ENCODE measurements at regions not wholly inside any gene's neighbourhood (a gene's known extent, or its start where the extent isn't known, plus 50 kb on each side); places are given as distances from the start of the nearest gene placed in this dataset.

GRCh38 chr18:43213816-43214215 is 63.5 kb downstream of the SYT4 start:
- H3K18ac ChIP-seq (ENCODE audit: low read length): no peak overlapping the region
- H4K91ac ChIP-seq (ENCODE audit: low read depth, low read length): no peak overlapping the region
- no peak overlapping the region for H2AFZ ChIP-seq (ENCODE audit: insufficient read depth, low read length, poor library complexity)
- no peak overlapping the region for H2BK5ac ChIP-seq (ENCODE audit: low read depth, low read length, poor library complexity)
- no peak overlapping the region for H3K4ac ChIP-seq (ENCODE audit: low read depth, low read length)
- no peaks in the 10 kb centered on the region for H3K9me3 ChIP-seq (ENCODE audit: insufficient read depth, low read depth, low read length)
- no peak overlapping the region for H4K12ac ChIP-seq (ENCODE audit: low read depth, low read length)
- no peak overlapping the region for H3K4me2 ChIP-seq (ENCODE audit: low read length)
- H3K4me3 ChIP-seq (ENCODE audit: low read depth, low read length): no peak overlapping the region
- H2BK120ac ChIP-seq (ENCODE audit: insufficient read depth, low read length, poor library complexity): no peak overlapping the region
- no peak overlapping the region for H2BK12ac ChIP-seq (ENCODE audit: low read length)
- H3K27me3 ChIP-seq (ENCODE audit: insufficient read depth, low read length): no peaks in the 10 kb centered on the region
- H3K9ac ChIP-seq (ENCODE audit: low read length): no peak overlapping the region
- H3K4me1 ChIP-seq (ENCODE audit: control insufficient read depth in 1 of 2, insufficient read depth in 2 of 2, low read length in 2 of 2): no peaks in the 10 kb centered on the region
- no CpG with 5 or more reads among the region's 4 CpGs for WGBS (ENCODE audit: extremely low coverage, insufficient coverage, insufficient read length)
- no peak overlapping the region for H2AK5ac ChIP-seq (ENCODE audit: low read length)
- DNase-seq: no peak
- no peak overlapping the region for H3K14ac ChIP-seq (ENCODE audit: low read length)
- H3K79me2 ChIP-seq (ENCODE audit: control insufficient read depth, insufficient read depth, low read length, poor library complexity): no peaks in the 10 kb centered on the region
- no peak overlapping the region for H3K27ac ChIP-seq (ENCODE audit: low read depth, low read length)
- H3K79me1 ChIP-seq (ENCODE audit: low read length): no peaks in the 10 kb centered on the region
- no peaks in the 10 kb centered on the region for H3K36me3 ChIP-seq (ENCODE audit: control insufficient read depth in 1 of 2, insufficient read depth in 2 of 2, low read length in 2 of 2)
- H4K8ac ChIP-seq (ENCODE audit: low read depth, low read length): no peak overlapping the region
- no peak overlapping the region for H3K23ac ChIP-seq (ENCODE audit: low read length)

GRCh38 chr18:43211059-43211458 is 66.2 kb downstream of the SYT4 start:
- Histone ChIP-seq H3K79me2 (ENCODE audit: control insufficient read depth, insufficient read depth, low read length, poor library complexity) (no peaks in the 10 kb centered on the region), H4K12ac (ENCODE audit: low read depth, low read length) (no peak overlapping the region), H2BK12ac (ENCODE audit: low read length) (no peak overlapping the region), H4K91ac (ENCODE audit: low read depth, low read length) (no peak overlapping the region), H3K9me3 (ENCODE audit: insufficient read depth, low read depth, low read length) (no peaks in the 10 kb centered on the region), H3K4ac (ENCODE audit: low read depth, low read length) (no peak overlapping the region), H3K23ac (ENCODE audit: low read length) (no peak overlapping the region), H2BK5ac (ENCODE audit: low read depth, low read length, poor library complexity) (no peak overlapping the region), H3K27ac (ENCODE audit: low read depth, low read length) (no peak overlapping the region), H3K36me3 (ENCODE audit: control insufficient read depth in 1 of 2, insufficient read depth in 2 of 2, low read length in 2 of 2) (no peaks in the 10 kb centered on the region), H4K8ac (ENCODE audit: low read depth, low read length) (no peak overlapping the region), H3K27me3 (ENCODE audit: insufficient read depth, low read length) (no peaks in the 10 kb centered on the region), H3K14ac (ENCODE audit: low read length) (no peak overlapping the region), H2AFZ (ENCODE audit: insufficient read depth, low read length, poor library complexity) (no peak overlapping the region), H2BK120ac (ENCODE audit: insufficient read depth, low read length, poor library complexity) (no peak overlapping the region), H2AK5ac (ENCODE audit: low read length) (no peak overlapping the region), H3K9ac (ENCODE audit: low read length) (no peak overlapping the region), H3K79me1 (ENCODE audit: low read length) (no peaks in the 10 kb centered on the region), H3K4me1 (ENCODE audit: control insufficient read depth in 1 of 2, insufficient read depth in 2 of 2, low read length in 2 of 2) (no peaks in the 10 kb centered on the region), H3K18ac (ENCODE audit: low read length) (no peak overlapping the region), H3K4me2 (ENCODE audit: low read length) (no peak overlapping the region), H3K4me3 (ENCODE audit: low read depth, low read length) (no peak overlapping the region)
- no CpG with 5 or more reads among the region's 1 CpG for WGBS (ENCODE audit: extremely low coverage, insufficient coverage, insufficient read length)
- DNase-seq: no peak

- Histone ChIP-seq H3K27me3 (ENCODE audit: insufficient read depth, low read length) (no peaks in the 10 kb centered on the region), H2AK5ac (ENCODE audit: low read length) (no peak overlapping the region), H4K8ac (ENCODE audit: low read depth, low read length) (no peak overlapping the region), H3K79me2 (ENCODE audit: control insufficient read depth, insufficient read depth, low read length, poor library complexity) (no peaks in the 10 kb centered on the region), H3K27ac (ENCODE audit: low read depth, low read length) (no peak overlapping the region), H3K18ac (ENCODE audit: low read length) (no peak overlapping the region), H3K14ac (ENCODE audit: low read length) (no peak overlapping the region), H3K79me1 (ENCODE audit: low read length) (no peaks in the 10 kb centered on the region), H2BK12ac (ENCODE audit: low read length) (no peak overlapping the region), H3K23ac (ENCODE audit: low read length) (no peak overlapping the region), H3K4me3 (ENCODE audit: low read depth, low read length) (no peak overlapping the region), H4K91ac (ENCODE audit: low read depth, low read length) (no peak overlapping the region), H2BK120ac (ENCODE audit: insufficient read depth, low read length, poor library complexity) (no peak overlapping the region), H3K4me2 (ENCODE audit: low read length) (no peak overlapping the region), H4K12ac (ENCODE audit: low read depth, low read length) (no peak overlapping the region), H3K9ac (ENCODE audit: low read length) (no peak overlapping the region), H2AFZ (ENCODE audit: insufficient read depth, low read length, poor library complexity) (no peak overlapping the region), H3K4me1 (ENCODE audit: control insufficient read depth in 1 of 2, insufficient read depth in 2 of 2, low read length in 2 of 2) (no peaks in the 10 kb centered on the region), H3K36me3 (ENCODE audit: control insufficient read depth in 1 of 2, insufficient read depth in 2 of 2, low read length in 2 of 2) (no peaks in the 10 kb centered on the region), H2BK5ac (ENCODE audit: low read depth, low read length, poor library complexity) (no peak overlapping the region), H3K4ac (ENCODE audit: low read depth, low read length) (no peak overlapping the region), H3K9me3 (ENCODE audit: insufficient read depth, low read depth, low read length) (no peaks in the 10 kb centered on the region)
- no peak for DNase-seq
- no CpG with 5 or more reads among the region's 1 CpG for WGBS (ENCODE audit: extremely low coverage, insufficient coverage, insufficient read length)
These were observed 79.9 kb upstream of the RIT2 start for GRCh38 chr18:43195421-43195820.

GRCh38 chr18:43193336-43193735 is 77.9 kb upstream of the RIT2 start:
- H3K27me3 ChIP-seq (ENCODE audit: insufficient read depth, low read length): no peaks in the 10 kb centered on the region
- no peak overlapping the region for H2AK5ac ChIP-seq (ENCODE audit: low read length)
- H4K12ac ChIP-seq (ENCODE audit: low read depth, low read length): no peak overlapping the region
- no peaks in the 10 kb centered on the region for H3K36me3 ChIP-seq (ENCODE audit: control insufficient read depth in 1 of 2, insufficient read depth in 2 of 2, low read length in 2 of 2)
- H2AFZ ChIP-seq (ENCODE audit: insufficient read depth, low read length, poor library complexity): no peak overlapping the region
- no peak overlapping the region for H3K14ac ChIP-seq (ENCODE audit: low read length)
- no peak overlapping the region for H4K91ac ChIP-seq (ENCODE audit: low read depth, low read length)
- no peak overlapping the region for H3K9ac ChIP-seq (ENCODE audit: low read length)
- H3K4me3 ChIP-seq (ENCODE audit: low read depth, low read length): no peak overlapping the region
- no peak for DNase-seq
- no peak overlapping the region for H3K4me2 ChIP-seq (ENCODE audit: low read length)
- H3K27ac ChIP-seq (ENCODE audit: low read depth, low read length): no peak overlapping the region
- no peak overlapping the region for H2BK12ac ChIP-seq (ENCODE audit: low read length)
- H3K4ac ChIP-seq (ENCODE audit: low read depth, low read length): no peak overlapping the region
- no peak overlapping the region for H4K8ac ChIP-seq (ENCODE audit: low read depth, low read length)
- no peaks in the 10 kb centered on the region for H3K79me1 ChIP-seq (ENCODE audit: low read length)
- no CpG with 5 or more reads among the region's 2 CpGs for WGBS (ENCODE audit: extremely low coverage, insufficient coverage, insufficient read length)
- H2BK5ac ChIP-seq (ENCODE audit: low read depth, low read length, poor library complexity): no peak overlapping the region
- no peak overlapping the region for H3K18ac ChIP-seq (ENCODE audit: low read length)
- no peak overlapping the region for H2BK120ac ChIP-seq (ENCODE audit: insufficient read depth, low read length, poor library complexity)
- H3K79me2 ChIP-seq (ENCODE audit: control insufficient read depth, insufficient read depth, low read length, poor library complexity): no peaks in the 10 kb centered on the region
- H3K4me1 ChIP-seq (ENCODE audit: control insufficient read depth in 1 of 2, insufficient read depth in 2 of 2, low read length in 2 of 2): no peaks in the 10 kb centered on the region
- no peaks in the 10 kb centered on the region for H3K9me3 ChIP-seq (ENCODE audit: insufficient read depth, low read depth, low read length)
- H3K23ac ChIP-seq (ENCODE audit: low read length): no peak overlapping the region
